Posterior vena cava (tissue), 2 donors: ENCODE measurements at regions not wholly inside any gene's neighbourhood (a gene's known extent, or its start where the extent isn't known, plus 50 kb on each side); places are given as distances from the start of the nearest gene placed in this dataset.

Experiments used
- DNase-seq: peaks from one replicate; pipeline ENCODE4 v3.0.0-alpha.2; 2020; ENCODE audit warnings: low spot score
- intact Hi-C, 2 donors: fragments of 100-400 bp; cut with DNase I; formaldehyde crosslinking; loops; one replicate each; pipeline versions ENCODE4 v1.14.1 to v1.14.2; 2022 to 2023
- donor health status: DM: yes; HTN: yes; CAD: no.
- donor health status: DM: yes; HTN: yes; CAD: no.

DNA sequence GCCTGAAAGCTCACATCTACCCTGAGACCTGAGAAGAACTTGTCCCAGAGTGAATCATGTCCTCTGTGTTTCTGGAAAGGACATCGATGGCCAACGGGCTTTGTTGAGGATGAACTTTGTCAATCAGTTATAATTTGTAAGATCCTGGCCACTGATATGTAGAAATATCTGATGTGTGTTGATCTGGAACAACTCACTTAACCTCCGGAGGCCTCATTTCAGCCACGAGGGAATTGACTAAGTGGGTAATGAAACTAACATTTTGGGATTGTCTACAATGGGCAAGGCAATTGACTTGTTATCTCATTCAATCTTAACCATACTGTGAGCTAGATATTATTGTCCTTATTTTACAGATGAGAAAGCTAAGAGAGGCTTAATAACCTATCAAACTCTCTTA lies 468.1 kb upstream of the NRP1 start:
- intact Hi-C loops: no loop called here
- no peak for DNase-seq

DNA sequence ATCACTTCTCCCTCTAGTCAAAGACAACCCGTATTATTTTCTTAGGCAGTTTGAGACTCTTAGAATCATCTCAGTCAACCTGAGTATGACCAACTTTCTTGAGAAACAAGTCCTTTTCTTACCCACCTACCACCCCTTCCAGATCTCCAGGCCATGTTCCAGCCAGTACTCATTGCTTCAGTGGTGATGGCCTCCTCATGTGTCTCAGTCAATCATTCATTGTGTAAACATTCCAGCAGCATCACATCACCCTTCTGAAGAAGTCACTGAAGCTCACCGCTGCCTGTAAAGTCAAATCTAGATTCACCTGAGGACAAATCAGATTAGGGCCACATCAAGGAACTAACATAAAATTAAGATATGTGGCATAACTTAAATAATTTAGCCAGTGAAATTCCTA lies 467.2 kb upstream of the NRP1 start:
- DNase-seq: no peak
- intact Hi-C loops: no loop called here

DNA sequence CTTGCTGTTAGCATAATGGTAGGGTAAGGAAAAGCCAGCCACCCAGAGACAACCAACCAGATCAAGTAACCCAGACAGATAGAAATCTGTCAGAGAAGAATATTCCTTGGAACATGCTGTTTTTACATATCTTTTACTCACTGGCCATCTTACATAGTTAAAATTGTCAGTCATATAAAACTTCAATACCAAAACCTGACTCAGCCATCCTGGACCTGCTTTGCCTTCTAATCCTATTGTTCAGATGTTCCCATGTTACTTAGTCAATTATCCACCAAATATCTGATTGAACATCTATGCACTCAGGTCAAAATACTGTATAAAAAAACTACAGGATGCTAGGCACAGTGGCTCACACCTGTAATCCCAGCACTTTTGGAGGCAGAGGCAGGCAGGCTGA lies 466.5 kb upstream of the NRP1 start:
- intact Hi-C loops: no loop called here
- DNase-seq: no peak

DNA sequence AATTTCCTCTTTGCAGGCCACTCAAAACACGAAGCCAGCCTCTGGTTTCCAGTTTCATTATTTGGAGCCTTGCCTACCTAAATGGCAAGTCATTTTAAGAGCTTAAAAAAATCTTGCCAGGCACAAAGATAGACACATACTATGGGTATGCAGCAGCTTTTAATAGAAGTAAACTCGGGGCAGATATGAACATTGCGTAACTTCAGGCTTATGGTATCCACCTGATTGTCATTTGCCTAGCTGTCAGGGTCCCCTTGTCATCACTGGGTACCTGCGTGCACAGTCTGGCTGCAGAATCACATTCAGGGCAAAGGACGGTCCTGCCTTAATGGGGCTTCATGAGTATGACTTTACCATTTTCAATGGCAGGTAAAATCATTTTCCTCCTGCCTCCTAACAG lies 466.1 kb upstream of the NRP1 start:
- intact Hi-C loops: no loop called here

DNA sequence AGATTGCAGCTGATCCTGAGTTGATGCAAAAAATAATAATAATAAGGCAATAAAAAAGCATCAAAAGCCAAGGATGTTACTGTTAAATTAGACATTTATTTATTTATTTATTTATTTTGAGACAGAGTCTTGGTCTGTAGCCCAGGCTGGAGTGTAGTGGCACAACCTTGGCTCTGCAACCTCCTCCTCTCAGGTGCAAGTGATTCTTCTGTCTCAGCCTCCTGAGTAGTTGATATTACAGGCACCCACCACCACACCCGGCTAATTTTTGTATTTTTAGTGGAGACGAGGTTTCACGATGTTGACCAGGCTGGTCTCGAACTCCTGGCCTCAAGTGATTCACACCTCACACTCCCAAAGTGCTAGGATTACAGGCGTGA lies 465.5 kb upstream of the NRP1 start:
- DNase-seq: no peak
- intact Hi-C loops: no loop called here

More for the DNA sequence above, 466.1 kb upstream of the NRP1 start:
- DNase-seq: no peak

DNA sequence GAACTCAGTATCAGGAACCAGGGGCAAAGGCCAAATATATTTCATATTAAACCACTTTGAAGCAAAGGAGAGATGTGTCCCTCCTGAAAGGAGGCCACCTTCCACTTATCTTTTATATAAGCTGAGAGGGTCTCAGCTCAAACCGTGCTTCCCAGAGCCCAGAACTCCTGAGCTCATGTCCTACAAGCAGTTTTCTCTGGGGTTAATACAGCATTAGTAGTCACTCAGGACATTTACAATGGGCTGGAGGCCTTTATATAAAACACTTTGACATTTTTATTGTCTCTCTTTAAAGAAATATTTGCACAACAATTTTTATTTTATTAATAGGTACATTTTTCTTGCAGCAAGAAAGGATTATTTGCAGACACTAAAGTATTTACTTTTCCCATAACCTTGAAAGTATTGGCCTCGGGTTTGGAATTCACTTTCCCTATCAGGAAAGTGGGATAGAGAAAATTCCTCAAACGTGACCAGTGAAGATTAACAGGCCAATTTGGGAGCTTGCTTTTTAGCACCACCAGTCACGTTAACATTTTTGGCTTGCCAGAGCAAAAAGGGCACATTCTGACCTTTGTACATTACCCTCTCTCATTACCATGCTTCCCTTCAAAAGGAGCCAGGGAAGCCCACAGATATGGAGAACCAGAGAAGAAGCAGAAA lies 464.9 kb upstream of the NRP1 start:
- DNase-seq: no peak
- intact Hi-C loops: no loop called here

DNA sequence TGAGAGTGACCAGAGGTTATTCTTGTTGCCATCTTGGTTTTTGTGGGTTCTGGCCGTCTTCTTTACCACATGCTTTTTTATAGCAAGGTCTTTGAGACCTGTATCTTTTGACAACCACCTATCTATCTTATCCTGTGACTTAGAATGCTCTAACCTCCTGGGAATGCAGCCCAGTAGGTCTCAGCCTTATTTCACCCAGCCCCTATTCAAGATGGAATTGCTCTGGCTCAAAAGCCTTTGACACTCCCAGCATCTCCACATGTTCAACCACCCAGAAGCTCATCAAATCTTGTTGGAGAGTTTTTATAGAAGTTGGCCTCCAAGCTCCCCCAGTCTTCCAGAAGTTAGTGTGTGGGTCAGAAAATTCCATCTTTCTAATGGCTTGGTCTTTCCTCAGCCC lies 464.3 kb upstream of the NRP1 start:
- intact Hi-C loops: no loop called here
- DNase-seq: no peak

DNA sequence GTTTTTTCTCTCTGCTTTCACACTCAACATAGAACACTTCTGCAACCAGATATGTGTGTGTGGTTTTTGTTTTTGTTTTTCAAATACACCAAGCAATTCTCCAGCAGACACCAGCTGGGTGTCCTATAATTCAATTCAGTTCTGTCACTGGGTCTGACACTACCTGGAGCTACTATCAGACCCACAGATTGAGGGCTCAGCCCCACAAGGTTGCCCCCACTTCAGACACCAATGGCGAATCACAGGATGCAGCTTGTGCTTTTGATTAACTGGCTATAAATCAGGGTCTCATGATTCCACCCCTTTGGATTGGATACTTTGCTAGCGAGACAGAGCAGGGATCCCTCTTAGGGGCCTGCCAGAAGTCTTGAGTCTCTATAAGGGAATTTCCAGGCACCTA lies 462.2 kb upstream of the NRP1 start:
- intact Hi-C loops: no loop called here
- no peak for DNase-seq

DNA sequence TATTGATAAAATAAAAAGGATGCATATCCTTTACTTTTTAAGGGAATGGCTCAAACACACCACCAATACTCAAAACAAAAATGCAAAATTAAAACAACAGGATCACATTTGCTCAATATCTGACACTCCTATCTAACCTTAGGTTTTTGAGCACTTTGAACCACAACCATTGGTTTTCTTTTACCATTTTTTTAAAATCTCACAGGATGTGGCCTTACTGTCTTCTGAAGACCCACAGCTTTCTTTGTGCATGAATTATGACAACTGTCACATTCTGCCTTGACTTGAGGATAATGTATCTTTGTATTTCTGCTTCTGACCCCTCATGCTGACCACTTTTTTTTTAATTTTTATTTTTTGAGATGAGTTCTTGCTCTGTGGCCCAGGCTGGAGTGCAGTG lies 461.1 kb upstream of the NRP1 start:
- DNase-seq: no peak
- intact Hi-C loops: no loop called here

DNA sequence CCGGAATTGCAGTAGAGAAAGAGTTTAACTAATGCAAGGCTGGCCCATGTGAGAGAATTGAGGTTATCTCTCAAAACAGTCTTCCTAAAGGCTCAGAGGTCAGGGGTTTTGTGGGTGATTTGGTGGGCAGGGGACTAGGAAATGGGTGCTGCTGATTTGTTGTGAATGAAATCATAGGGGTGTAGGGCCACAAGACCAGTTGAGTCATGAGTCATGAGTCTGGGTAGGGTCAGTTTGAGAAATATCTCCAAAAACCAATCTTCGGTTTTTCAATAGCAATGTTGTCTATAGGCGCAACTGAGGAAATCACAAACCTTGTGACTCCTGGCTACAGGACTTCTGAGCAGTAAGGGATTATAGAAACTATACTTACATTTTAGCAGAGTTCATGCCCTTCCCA lies 460.0 kb upstream of the NRP1 start:
- intact Hi-C loops: no loop called here

DNA sequence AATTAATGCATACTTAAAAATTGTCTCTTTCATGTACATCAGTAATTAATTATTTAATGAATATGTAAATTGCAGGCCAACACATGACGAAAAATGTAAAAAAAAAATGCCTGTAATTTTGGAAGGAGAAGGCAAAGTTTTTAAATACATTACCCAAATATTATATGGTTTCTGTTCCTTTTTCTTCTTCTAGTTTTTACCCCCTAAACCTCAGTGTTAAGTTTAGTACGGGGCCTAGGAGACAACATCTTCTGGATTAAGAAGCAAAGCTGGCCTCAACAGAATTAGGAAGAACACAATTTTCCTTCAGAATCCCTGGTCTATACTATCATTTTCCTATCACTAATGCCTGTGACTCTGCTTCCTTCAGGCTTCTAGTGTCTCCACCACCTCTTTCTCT lies 459.3 kb upstream of the NRP1 start:
- intact Hi-C loops: no loop called here
- no peak for DNase-seq

More for the DNA sequence above, 460.0 kb upstream of the NRP1 start:
- DNase-seq: no peak

DNA sequence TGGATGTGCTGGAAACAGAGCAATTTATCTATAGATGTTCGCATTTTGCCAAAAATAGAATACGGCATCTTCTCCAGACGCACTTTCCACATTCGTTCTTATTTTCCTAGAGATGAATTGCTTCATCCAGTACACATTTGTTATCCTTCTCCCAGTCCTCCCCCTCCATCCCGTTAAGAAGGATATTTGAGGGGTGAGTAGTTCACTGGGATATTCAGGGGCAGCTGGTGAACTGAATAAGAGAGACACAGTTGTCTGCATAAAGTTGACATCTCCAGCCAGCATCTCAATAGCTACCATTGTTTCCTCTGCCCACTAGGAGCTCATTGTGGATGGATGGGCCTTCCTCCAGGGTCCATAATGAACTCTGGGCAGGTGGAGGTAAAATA lies 456.8 kb upstream of the NRP1 start:
- intact Hi-C loops: no loop called here

DNA sequence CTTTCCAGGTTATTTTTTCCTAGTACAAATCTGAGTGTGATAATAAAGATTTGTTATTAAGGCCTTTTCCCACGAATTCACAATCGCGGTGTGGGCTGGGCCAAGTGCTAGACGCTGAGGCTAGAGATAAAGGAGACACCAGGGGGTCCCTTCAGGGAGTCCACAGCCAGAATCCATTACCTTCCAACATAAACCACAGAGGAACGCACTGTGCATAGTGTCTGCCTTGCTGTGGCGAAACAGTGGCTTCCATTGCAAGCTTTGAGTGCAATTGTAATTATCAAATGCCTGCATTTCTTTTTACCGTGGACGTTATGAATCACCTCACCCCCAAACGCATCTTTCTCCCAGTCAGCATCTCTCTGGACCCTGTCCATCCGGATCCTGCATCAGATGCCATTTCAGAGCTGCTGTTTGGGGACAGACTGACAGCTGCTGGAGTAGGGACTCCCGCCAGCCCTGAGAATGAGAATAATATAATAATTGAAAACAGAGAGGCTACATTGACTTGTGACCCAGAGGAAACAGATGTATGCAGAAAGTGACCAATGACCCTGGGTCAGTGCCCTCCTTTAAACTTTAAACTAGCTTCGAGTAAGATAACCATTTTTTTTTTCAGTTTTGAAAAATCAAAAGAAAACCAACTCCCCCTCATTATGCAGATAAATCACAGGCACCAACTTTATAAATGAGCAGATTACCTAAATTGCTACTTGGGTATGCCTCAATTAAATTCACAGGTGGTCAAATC lies 456.2 kb upstream of the NRP1 start:
- intact Hi-C loops: no loop called here
- DNase-seq: no peak

More for the DNA sequence above, 456.8 kb upstream of the NRP1 start:
- no peak for DNase-seq

DNA sequence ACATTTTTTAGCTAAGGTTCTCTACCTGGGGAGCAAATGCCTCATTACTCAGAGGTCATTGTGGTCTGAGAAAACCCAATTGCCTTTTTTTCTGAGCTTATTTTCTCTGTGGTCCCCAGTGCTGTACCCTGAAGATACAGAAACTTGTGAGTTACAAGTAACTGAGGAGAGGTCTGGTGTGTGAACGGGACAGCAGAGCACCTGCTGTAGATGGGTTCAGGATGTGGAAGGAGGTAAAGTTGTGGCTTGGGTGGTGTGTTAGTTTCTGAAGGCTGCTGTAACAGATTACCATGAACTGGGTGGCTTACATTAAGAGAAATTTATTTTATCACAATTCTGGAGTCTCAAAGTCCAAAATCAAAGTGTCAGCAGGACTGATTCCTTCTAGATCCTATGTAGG lies 449.1 kb upstream of the NRP1 start:
- intact Hi-C loops: no loop called here
- no peak for DNase-seq

DNA sequence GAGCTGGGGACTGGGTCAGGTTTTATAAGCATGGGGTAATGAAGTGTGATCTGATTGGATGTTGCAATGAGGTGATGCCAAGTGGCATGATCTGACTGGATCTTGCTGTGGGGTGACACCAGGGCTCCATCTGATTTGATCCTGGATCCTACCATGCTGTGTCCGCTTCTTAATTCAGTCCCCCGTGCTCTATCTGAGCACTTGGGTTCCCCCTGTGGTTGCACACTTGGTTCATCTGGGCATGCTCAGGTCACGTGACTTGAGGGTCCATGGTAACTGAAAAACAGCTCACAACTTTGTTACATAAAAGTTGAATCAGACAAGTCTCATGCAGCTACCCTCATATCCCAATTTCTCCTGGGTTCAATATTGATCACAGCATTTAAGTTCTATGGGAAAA lies 448.6 kb upstream of the NRP1 start:
- DNase-seq: no peak

DNA sequence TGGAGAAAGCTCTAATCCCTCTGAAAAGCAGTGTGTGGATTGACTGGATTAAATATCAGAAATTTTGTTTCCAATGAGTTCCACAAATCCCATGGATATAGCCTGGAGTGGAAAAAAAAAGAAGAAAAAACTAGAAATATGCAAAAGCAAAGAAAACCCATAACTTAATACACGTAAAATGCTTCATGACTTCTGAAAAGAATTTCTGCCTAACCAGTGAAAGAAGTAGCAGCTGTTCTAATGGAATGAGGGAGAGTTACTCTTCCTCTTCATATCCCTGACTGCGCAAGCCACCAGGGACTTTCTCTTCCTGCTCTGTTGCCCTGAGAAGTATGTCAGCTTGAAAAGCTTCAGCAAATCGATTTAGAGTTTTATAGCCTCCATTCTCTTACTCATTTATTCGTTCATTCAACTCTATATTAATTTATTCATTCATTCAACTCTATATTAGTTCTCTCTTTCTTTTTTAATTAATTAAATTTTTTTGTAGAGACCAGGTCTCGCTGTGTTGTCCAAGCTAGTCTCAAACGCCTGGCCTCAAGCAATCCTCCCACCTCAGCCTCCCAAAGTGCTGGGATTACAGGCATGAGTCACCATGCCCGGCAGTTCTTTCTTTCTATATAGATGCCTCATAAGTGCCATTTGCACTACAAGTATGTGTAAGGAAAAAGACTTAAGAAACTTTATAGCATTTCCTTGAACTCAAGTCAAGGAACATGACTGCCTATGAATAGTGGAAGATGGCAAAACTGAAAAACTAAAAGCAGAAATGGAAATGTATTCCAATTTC lies 447.3 kb upstream of the NRP1 start:
- no peak for DNase-seq
- intact Hi-C loops: no loop called here

More for the DNA sequence above, 448.6 kb upstream of the NRP1 start:
- intact Hi-C loops: no loop called here

DNA sequence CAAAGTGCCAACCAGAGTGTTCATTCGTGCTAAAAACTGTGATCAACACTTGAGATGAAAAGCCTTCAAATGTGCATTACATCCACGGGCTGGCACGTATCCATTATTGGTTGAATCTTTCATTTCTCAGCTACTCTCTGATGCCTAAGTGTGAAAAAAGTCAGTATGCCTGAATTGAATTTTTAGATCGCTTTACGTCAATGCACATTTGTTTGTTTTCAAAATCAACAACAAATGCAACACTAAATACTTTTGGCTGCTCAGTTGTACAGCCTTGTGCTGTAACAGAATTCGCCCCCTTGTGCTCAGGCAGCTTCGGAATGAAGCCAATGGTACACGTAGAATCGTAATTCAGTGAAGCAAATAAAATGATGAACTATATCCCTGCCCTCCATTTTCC lies 446.5 kb upstream of the NRP1 start:
- DNase-seq: no peak
- intact Hi-C loops: no loop called here

DNA sequence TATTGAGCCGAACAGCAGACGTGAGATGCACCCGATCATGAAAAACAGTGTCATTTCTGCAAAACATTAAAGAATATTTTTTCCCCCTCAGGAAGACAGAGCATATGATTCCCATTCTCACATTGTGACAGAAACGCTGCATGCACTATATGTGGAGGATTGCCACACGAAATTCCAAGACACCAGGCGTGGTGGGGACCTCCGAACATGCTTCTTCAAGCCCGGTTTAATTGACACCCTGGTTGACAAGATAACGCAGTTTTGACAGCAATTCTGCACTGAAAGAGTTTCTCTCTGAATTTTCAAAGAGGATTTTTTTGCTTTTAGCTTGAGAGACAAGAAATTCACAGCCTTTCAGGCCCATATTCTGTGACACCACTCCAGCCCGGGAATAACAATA lies 442.8 kb upstream of the NRP1 start:
- DNase-seq: no peak
- intact Hi-C loops: no loop called here

DNA sequence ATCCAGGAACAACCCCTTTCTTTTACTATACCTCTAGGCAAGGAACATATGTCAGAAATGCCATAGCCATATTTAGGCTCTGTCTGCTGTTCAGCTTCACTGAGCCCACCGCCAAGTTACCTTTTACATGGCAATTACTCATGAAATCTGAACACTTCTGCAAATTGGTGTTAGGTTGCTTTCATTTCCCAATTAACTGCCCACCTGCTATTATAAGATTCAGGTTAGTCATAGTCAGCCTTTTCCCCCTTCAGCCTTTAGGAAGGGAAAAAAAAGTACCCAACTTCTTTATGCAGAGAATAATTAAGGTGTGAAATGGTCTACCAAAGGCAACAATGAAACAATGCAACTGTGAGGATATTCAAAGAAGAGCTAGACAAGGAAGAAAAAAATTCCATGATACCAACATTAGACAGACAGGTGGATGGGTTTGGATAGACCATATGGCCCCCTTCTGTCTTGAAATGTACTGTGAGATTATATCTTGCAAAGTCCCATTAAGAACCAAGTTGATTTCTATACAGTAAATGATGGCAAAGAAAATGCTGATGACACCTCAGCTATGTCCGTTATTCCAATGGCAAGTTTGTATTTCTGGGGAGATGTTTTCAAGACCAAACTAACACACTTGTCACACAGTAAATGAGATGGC lies 442.1 kb upstream of the NRP1 start:
- DNase-seq: no peak
- intact Hi-C loops: no loop called here

DNA sequence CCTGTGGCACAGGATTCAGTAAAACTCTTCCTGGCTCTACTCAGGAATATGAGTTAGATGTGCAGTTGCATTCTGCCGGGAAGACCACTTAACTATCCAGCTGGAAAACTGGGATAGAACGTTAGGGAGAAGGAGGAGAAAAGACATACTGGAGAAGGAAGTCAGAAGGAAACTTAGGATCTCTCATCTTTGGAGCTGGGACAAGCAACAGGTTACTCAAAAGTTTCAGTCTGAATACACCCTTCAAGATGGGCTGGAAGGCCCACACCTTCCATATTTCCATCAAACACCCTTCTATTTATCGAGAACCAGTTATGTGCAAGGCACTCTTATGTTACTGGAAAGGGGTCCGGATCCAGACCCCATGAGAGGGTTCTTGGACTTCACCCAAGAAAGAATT lies 440.4 kb upstream of the NRP1 start:
- DNase-seq: no peak
- intact Hi-C loops: no loop called here
